Nephron progenitor cell (in vitro differentiated cells): ENCODE measurements at regions not wholly inside any gene's neighbourhood (a gene's known extent, or its start where the extent isn't known, plus 50 kb on each side); places are given as distances from the start of the nearest gene placed in this dataset.
A peak's percentile ranks its signal among the peaks of the same experiment; 100 is the strongest.
"Not testable (repeated sequence)": the region's sequence is repeated elsewhere in the genome, so short reads cannot be mapped to it uniquely, and the experiment has no call there.

Source experiments
- DNase-seq: peaks from one replicate; pipeline ENCODE4 v3.0.0; 2021
- H3K27ac Mint-ChIP-seq: 2 replicates; pipeline ENCODE4 v1.8.0; 2021; ENCODE audit warnings: mild to moderate bottlenecking, moderate library complexity, mixed read lengths
- H3K27me3 Mint-ChIP-seq: 2 replicates; pipeline ENCODE4 v1.8.0; 2021; ENCODE audit warnings: mild to moderate bottlenecking, low read depth, mixed read lengths; ENCODE audit not compliant: poor library complexity
- H3K36me3 Mint-ChIP-seq: 2 replicates; pipeline ENCODE4 v1.8.0; 2021; ENCODE audit warnings: low read depth, mixed read lengths
- H3K4me1 Mint-ChIP-seq: 2 replicates; pipeline ENCODE4 v1.8.0; 2021; ENCODE audit warnings: mixed read lengths
- H3K4me3 Mint-ChIP-seq: 2 replicates; pipeline ENCODE4 v1.8.0; 2021; ENCODE audit warnings: mild to moderate bottlenecking, moderate library complexity, mixed read lengths
- H3K9me3 Mint-ChIP-seq: 2 replicates; pipeline ENCODE4 v1.8.0; 2021; ENCODE audit warnings: mild to moderate bottlenecking, moderate library complexity, mixed read lengths
- TF ChIP-seq, protein P1 (sequence below): fragments of 200-600 bp; sonication (generic); IDR thresholded peaks from 2 replicates; pipeline ENCODE4 v1.5.0; 2021; ENCODE audit warnings: antibody characterized with exemption

DNA sequence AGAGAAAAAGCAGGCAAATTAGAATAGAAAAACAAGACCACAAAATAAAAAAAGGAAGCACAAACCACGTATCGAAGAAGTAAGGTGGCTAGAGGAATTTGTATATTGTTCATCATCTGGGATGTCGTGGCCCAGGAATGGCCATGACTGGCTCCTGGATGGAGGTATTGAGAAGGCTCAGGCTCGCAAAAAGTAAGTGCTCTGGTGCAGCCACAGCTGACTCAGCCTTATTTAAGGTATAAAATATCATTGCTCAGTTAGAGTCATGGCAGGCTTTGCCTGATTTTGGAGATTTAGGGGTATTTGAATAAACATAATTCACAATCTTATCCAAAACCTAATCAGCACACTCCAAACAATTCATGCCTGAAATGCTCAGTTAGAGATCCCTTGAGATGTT is 78.4 kb upstream of the FANCL start:
- Mint-ChIP-seq H3K9me3 (peaks cover 21% of the 10 kb centered on the region), H3K27ac (no peak overlapping the region), H3K4me3 (no peak overlapping the region), H3K36me3 (peaks cover 2% of the 10 kb centered on the region), H3K4me1 (no peaks in the 10 kb centered on the region), H3K27me3 (no peaks in the 10 kb centered on the region)
- no peak for DNase-seq
- TF ChIP-seq, protein P1, sequence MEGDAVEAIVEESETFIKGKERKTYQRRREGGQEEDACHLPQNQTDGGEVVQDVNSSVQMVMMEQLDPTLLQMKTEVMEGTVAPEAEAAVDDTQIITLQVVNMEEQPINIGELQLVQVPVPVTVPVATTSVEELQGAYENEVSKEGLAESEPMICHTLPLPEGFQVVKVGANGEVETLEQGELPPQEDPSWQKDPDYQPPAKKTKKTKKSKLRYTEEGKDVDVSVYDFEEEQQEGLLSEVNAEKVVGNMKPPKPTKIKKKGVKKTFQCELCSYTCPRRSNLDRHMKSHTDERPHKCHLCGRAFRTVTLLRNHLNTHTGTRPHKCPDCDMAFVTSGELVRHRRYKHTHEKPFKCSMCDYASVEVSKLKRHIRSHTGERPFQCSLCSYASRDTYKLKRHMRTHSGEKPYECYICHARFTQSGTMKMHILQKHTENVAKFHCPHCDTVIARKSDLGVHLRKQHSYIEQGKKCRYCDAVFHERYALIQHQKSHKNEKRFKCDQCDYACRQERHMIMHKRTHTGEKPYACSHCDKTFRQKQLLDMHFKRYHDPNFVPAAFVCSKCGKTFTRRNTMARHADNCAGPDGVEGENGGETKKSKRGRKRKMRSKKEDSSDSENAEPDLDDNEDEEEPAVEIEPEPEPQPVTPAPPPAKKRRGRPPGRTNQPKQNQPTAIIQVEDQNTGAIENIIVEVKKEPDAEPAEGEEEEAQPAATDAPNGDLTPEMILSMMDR = no peak

DNA sequence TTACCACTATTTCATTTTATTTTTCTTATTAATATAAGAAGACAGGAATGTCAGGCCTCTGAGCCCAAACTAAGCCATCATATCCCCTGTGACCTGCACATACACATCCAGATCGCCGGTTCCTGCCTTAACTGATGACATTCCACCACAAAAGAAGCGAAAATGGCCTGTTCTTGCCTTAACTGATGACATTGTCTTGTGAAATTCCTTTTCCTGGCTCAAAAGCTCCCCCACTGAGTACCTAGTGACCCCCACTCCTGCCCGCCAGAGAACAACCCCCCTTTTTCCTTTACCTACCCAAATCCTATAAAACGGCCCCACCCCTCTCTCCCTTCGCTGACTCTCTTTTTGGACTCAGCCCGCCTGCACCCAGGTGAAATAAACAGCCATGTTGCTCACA is 77.8 kb upstream of the FANCL start:
- not testable (repeated sequence) for H3K27ac Mint-ChIP-seq, H3K36me3 Mint-ChIP-seq, H3K27me3 Mint-ChIP-seq, H3K4me1 Mint-ChIP-seq, DNase-seq, H3K4me3 Mint-ChIP-seq
- peaks cover 27% of the 10 kb centered on the region for H3K9me3 Mint-ChIP-seq

DNA sequence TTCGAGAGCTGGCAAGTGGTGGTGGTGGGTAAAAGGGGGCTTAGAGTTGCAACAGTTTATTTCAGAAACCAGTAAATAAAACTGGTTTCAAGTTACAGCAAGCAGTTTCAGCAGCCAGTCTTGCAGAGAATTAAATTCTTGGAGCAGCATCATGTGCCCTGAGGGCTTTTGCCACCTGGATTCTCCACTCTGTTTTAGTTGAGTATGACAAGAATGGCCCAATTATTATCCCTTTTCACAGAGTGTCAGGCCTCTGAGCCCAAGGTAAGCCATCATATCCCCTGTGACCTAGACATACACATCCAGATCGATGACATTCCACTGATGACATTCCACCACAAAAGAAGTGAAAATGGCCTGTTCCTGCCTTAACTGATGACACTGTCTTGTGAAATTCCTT is 72.8 kb upstream of the FANCL start:
- Mint-ChIP-seq H3K27ac (peak overlapping the region; percentile 60), H3K9me3 (peaks cover 33% of the 10 kb centered on the region), H3K27me3 (no peaks in the 10 kb centered on the region), H3K4me1 (no peaks in the 10 kb centered on the region), H3K36me3 (peaks cover 6% of the 10 kb centered on the region), H3K4me3 (no peak overlapping the region)
- TF ChIP-seq, protein P1 = no peak
- no peak for DNase-seq

DNA sequence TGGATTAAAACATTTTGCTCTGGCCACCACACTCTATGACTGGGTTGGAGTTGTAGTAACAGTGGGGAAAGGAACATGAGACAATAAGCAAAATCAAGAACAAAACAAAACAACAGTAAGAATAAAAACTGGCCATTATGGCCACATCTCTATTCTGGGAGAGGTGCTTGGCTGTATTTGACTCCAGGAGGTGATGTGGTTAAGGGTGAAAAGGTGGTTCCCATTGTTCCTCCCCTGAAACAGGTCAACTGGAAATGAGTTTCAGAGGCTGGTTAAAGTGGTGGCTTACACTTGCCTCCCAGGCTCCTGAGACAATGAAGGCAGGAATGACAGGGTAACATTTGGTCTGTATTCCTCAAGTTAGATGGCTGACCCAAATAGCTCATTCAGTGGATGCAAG is 67.3 kb upstream of the FANCL start:
- no peak overlapping the region for H3K27ac Mint-ChIP-seq
- DNase-seq = no peak
- H3K27me3 Mint-ChIP-seq = no peaks in the 10 kb centered on the region
- no peaks in the 10 kb centered on the region for H3K4me1 Mint-ChIP-seq
- peaks cover 1% of the 10 kb centered on the region for H3K9me3 Mint-ChIP-seq
- TF ChIP-seq, protein P1 = no peak
- no peak overlapping the region for H3K4me3 Mint-ChIP-seq
- H3K36me3 Mint-ChIP-seq = no peaks in the 10 kb centered on the region

DNA sequence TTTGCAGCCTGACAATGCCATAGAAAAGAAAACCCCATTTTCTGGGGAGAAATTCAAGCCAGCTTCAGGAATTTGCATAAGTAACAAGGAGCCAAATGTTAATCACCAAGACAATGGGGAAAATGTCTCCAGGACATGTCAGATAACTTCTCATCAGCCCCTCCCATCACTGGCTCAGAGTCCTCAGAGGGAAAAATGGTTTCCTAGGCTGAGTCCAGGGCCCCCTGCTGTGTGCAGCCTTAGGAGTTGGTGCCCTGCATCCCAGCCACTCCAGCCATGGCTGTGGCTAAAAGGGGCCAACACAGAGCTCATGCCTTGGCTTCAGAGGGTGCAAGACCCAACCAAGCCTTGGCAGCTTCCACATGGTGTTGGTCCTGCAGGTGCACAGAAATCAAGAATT is 63.7 kb upstream of the FANCL start:
- Mint-ChIP-seq H3K27me3 (no peaks in the 10 kb centered on the region), H3K36me3 (no peaks in the 10 kb centered on the region), H3K4me1 (no peaks in the 10 kb centered on the region), H3K27ac (no peak overlapping the region), H3K4me3 (no peak overlapping the region), H3K9me3 (no peaks in the 10 kb centered on the region)
- TF ChIP-seq, protein P1 = no peak
- no peak for DNase-seq

DNA sequence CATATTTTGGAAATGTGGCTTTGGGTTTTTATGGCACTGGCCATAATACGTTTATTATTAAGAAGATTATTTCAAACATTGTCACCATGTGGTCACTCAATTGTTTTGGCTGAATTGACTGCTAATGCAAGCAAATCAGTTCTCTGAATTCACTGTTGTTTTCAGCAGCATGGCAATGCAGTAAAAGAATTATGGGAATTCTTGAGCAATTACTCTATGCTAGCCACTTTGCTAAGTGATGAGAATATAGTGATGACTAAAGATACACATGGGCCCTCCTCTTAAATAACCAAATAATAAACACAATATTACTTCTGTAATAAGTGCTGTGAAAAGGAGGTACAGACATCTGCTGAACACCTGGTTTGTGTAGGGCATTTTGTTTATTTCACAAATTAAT is 58.0 kb upstream of the FANCL start:
- no peaks in the 10 kb centered on the region for H3K4me1 Mint-ChIP-seq
- TF ChIP-seq, protein P1 = no peak

More for the DNA sequence above, 58.0 kb upstream of the FANCL start:
- Mint-ChIP-seq H3K9me3 (no peaks in the 10 kb centered on the region), H3K27me3 (no peaks in the 10 kb centered on the region), H3K4me3 (no peak overlapping the region), H3K27ac (no peak overlapping the region), H3K36me3 (no peaks in the 10 kb centered on the region)
- no peak for DNase-seq
